Mucosa of descending colon (tissue), 3 donors: ENCODE measurements at regions not wholly inside any gene's neighbourhood (a gene's known extent, or its start where the extent isn't known, plus 50 kb on each side); places are given as distances from the start of the nearest gene placed in this dataset.

Experiments
- ATAC-seq: fragments of 200-7000 bp; cut with Tn5 transposase; one replicate; pipeline ENCODE4 v1.9.1; 2020; ENCODE audit warnings: mild to moderate bottlenecking, moderate library complexity
- DNase-seq, 3 donors: peaks; one replicate each; pipeline ENCODE4 v3.0.0-alpha.2; 2020
- H3K36me3 ChIP-seq: fragments of 200-600 bp; one replicate; pipeline ENCODE4 v1.8.0; 2021; ENCODE audit warnings: low read depth, mild to moderate bottlenecking
- H3K4me1 ChIP-seq: fragments of 200-600 bp; one replicate; pipeline ENCODE4 v1.8.0; 2021; ENCODE audit warnings: low read depth, mild to moderate bottlenecking
- H3K4me3 ChIP-seq: fragments of 200-600 bp; one replicate; pipeline ENCODE4 v1.8.0; 2021; ENCODE audit warnings: mild to moderate bottlenecking
- H3K9me3 ChIP-seq: fragments of 200-600 bp; one replicate; pipeline ENCODE4 v1.8.0; 2021; ENCODE audit warnings: mild to moderate bottlenecking
- CTCF ChIP-seq: fragments of 200-600 bp; IDR thresholded peaks from one replicate; pipeline ENCODE4 v1.8.0; 2022; ENCODE audit warnings: antibody characterized with exemption, mild to moderate bottlenecking
- intact Hi-C, 2 donors: fragments of 100-400 bp; cut with DNase I in 1 of 2; cut with micrococcal nuclease in 1 of 2; formaldehyde crosslinking; loops; one replicate each; pipeline versions ENCODE4 v1.11.0 to v1.11.1; 2022; cut with DNase I, micrococcal nuclease
- donor health status: DM: no; HTN: no; CAD: no; lungs with moderate emphysema.
- donor health status: DM: no; HTN: no; CAD: no.
- donor health status: DM: no; HTN: yes; CAD: no.

DNA sequence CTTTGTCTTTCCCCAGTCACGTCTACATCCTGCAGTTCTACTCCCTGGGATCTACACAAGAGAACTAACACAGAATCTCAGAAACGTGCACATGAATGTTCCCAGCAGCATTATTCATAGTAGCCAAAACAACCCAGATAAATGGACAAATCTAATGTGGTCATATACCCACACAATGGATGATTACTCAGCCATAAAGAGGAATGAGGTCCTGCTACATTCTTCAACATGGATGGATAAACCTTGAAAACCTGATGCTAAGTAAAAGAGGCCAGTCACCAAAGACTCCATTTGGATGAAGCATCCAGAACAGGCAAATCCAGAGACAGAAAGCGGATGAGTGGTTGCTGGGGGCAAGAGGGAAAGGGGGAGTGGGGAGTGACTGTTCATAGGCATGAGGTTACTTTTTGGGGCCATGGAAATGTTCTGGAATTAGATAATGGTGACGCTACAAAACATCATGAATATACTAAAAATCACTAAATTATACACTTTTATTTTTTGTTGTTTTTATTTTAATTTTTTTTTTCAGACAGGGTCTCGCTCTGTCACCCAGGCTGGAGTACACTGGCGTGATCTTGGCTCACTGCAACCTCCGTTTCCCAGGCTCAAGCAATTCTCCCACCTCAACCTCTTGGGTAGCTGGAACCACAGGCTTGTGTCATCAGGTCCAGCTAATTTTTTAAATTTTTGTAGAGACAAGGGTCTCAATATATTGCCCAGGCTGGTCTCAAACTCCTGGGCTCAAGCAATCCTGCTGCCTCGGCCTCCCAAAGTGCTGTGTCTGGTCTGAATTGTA is 50.8 kb upstream of the DSN1 start:
- H3K4me1 ChIP-seq: no peaks in the 10 kb centered on the region
- no peak for TF ChIP-seq CTCF
- intact Hi-C loops: no loop called here
- DNase-seq: no peak
- no peaks in the 10 kb centered on the region for H3K9me3 ChIP-seq
- H3K36me3 ChIP-seq: no peaks in the 10 kb centered on the region
- no peak overlapping the region for H3K4me3 ChIP-seq
- no peak for ATAC-seq

- no peaks in the 10 kb centered on the region for H3K36me3 ChIP-seq
- intact Hi-C loops: no loop called here
- DNase-seq (peak in 1 of 3 donors; percentile 42), ATAC-seq (peak; percentile 77)
- H3K9me3 ChIP-seq: no peaks in the 10 kb centered on the region
- no peak overlapping the region for H3K4me3 ChIP-seq
- no peaks in the 10 kb centered on the region for H3K4me1 ChIP-seq
- TF ChIP-seq CTCF: no peak
Measured at GRCh38 chr20:36825385-36826104, 50.4 kb upstream of the TLDC2 start.
